Activated B cell treated with CpG ODN at 0.5 μM for 24 hours (primary cell): ENCODE measurements at regions not wholly inside any gene's neighbourhood (a gene's known extent, or its start where the extent isn't known, plus 50 kb on each side); places are given as distances from the start of the nearest gene placed in this dataset.

Experiments used
- ATAC-seq: fragments of 200-7000 bp; cut with Tn5 transposase; one replicate; pipeline ENCODE4 v1.10.0; 2021; ENCODE audit warnings: low read depth, mild to moderate bottlenecking, moderate library complexity
- CTCF ChIA-PET: fragments of 350-600 bp; sonication (Branson Sonifier 250); formaldehyde crosslinking; loops from one replicate; lab custom pipeline; 2021; ENCODE audit warnings: antibody characterized with exemption; lab: Charles Lee
- POLR2A ChIA-PET: fragments of 350-600 bp; sonication (Branson Sonifier 250); formaldehyde crosslinking; loops from one replicate; lab custom pipeline; 2021; ENCODE audit warnings: antibody characterized with exemption; lab: Charles Lee
- DNase-seq: peaks from one replicate; pipeline ENCODE4 v3.0.0; 2022
- H3K27ac Mint-ChIP-seq: one replicate; pipeline ENCODE4 v1.8.0; 2020; ENCODE audit warnings: mixed read lengths
- H3K27me3 Mint-ChIP-seq: one replicate; pipeline ENCODE4 v1.8.0; 2021; ENCODE audit warnings: mixed read lengths
- H3K36me3 Mint-ChIP-seq: one replicate; pipeline ENCODE4 v1.8.0; 2021; ENCODE audit warnings: low read depth, mixed read lengths
- H3K4me1 Mint-ChIP-seq: one replicate; pipeline ENCODE4 v1.8.0; 2021; ENCODE audit warnings: mixed read lengths
- H3K4me3 Mint-ChIP-seq: one replicate; pipeline ENCODE4 v1.8.0; 2020; ENCODE audit warnings: mild to moderate bottlenecking, mixed read lengths
- H3K9me3 Mint-ChIP-seq: one replicate; pipeline ENCODE4 v1.8.0; 2020; ENCODE audit warnings: mixed read lengths
- CTCF ChIP-seq: fragments of 200-600 bp; IDR thresholded peaks from one replicate; pipeline ENCODE4 v1.8.0; 2022; ENCODE audit warnings: antibody characterized with exemption, mild to moderate bottlenecking
- intact Hi-C: fragments of 100-400 bp; cut with micrococcal nuclease; formaldehyde crosslinking; loops from one replicate; pipeline ENCODE4 v1.15.1; 2024

- POLR2A ChIA-PET = no interaction called here
- CTCF ChIA-PET = no interaction called here
- no peak for ATAC-seq
Measured at GRCh38 chr7:10718768-10719167, 254.9 kb upstream of the PHF14 start.

GRCh38 chr7:10720042-10720441 is 253.6 kb upstream of the PHF14 start:
- CTCF ChIA-PET = no interaction called here
- intact Hi-C loops = no loop called here

More at GRCh38 chr7:10718768-10719167, 254.9 kb upstream of the PHF14 start:
- no peak for TF ChIP-seq CTCF
- no peak for DNase-seq
- Mint-ChIP-seq H3K27me3 (no peaks in the 10 kb centered on the region), H3K36me3 (no peaks in the 10 kb centered on the region), H3K9me3 (no peaks in the 10 kb centered on the region), H3K4me1 (no peaks in the 10 kb centered on the region), H3K4me3 (no peak overlapping the region), H3K27ac (no peak overlapping the region)
- intact Hi-C loops = no loop called here

GRCh38 chr7:10721289-10721688 is 252.4 kb upstream of the PHF14 start:
- Mint-ChIP-seq H3K27ac (no peak overlapping the region), H3K27me3 (no peaks in the 10 kb centered on the region), H3K36me3 (no peaks in the 10 kb centered on the region), H3K4me1 (no peaks in the 10 kb centered on the region), H3K4me3 (no peak overlapping the region), H3K9me3 (no peaks in the 10 kb centered on the region)
- TF ChIP-seq CTCF = no peak
- ChIA-PET CTCF (no interaction called here), POLR2A (no interaction called here)
- ATAC-seq (no peak), DNase-seq (no peak)
- intact Hi-C loops = no loop called here

More at GRCh38 chr7:10720042-10720441, 253.6 kb upstream of the PHF14 start:
- H3K27ac Mint-ChIP-seq = no peak overlapping the region
- POLR2A ChIA-PET = interaction anchor here (0.6 kb wide), 1 partner anchor 1856 kb away, joined by 3 read pairs; no protein-coding TSS in a partner anchor
- no peaks in the 10 kb centered on the region for H3K4me1 Mint-ChIP-seq
- no peaks in the 10 kb centered on the region for H3K9me3 Mint-ChIP-seq
- ATAC-seq (no peak), DNase-seq (no peak)
- TF ChIP-seq CTCF = no peak
- no peaks in the 10 kb centered on the region for H3K27me3 Mint-ChIP-seq
- H3K36me3 Mint-ChIP-seq = no peaks in the 10 kb centered on the region
- H3K4me3 Mint-ChIP-seq = no peak overlapping the region

- Mint-ChIP-seq H3K27ac (no peak overlapping the region), H3K4me1 (no peaks in the 10 kb centered on the region), H3K4me3 (no peak overlapping the region), H3K9me3 (no peaks in the 10 kb centered on the region), H3K27me3 (no peaks in the 10 kb centered on the region), H3K36me3 (no peaks in the 10 kb centered on the region)
- DNase-seq (no peak), ATAC-seq (no peak)
- intact Hi-C loops = no loop called here
- ChIA-PET CTCF (no interaction called here), POLR2A (no interaction called here)
- TF ChIP-seq CTCF = no peak
Measured at GRCh38 chr7:10723832-10724231, 249.8 kb upstream of the PHF14 start.

- no peaks in the 10 kb centered on the region for H3K4me1 Mint-ChIP-seq
- no peaks in the 10 kb centered on the region for H3K9me3 Mint-ChIP-seq
- POLR2A ChIA-PET = no interaction called here
- H3K27me3 Mint-ChIP-seq = no peaks in the 10 kb centered on the region
- H3K27ac Mint-ChIP-seq = no peak overlapping the region
- intact Hi-C loops = no loop called here
- TF ChIP-seq CTCF = no peak
- CTCF ChIA-PET = no interaction called here
- no peak for DNase-seq
- no peaks in the 10 kb centered on the region for H3K36me3 Mint-ChIP-seq
- H3K4me3 Mint-ChIP-seq = no peak overlapping the region
- ATAC-seq = no peak
Measured at GRCh38 chr7:10724449-10724848, 249.2 kb upstream of the PHF14 start.
